ENCODE measurements at regions not wholly inside any gene's neighbourhood (a gene's known extent, or its start where the extent isn't known, plus 50 kb on each side); places are given as distances from the start of the nearest gene placed in this dataset.

- DNase-seq: no peak
Observed at GRCh38 chr20:10961651-10962288, 288.0 kb upstream of the JAG1 start.

- DNase-seq: no peak
Observed at GRCh38 chr20:10962937-10963336, 289.1 kb upstream of the JAG1 start.

- DNase-seq: no peak
Observed at GRCh38 chr20:10963717-10964266, 290.0 kb upstream of the JAG1 start.

- no peak for DNase-seq
Observed at GRCh38 chr20:10965936-10966470, 292.2 kb upstream of the JAG1 start.

- no peak for DNase-seq
Observed at GRCh38 chr20:10970109-10970508, 296.3 kb upstream of the JAG1 start.

- DNase-seq: no peak
Observed at GRCh38 chr20:10971096-10971495, 297.3 kb upstream of the JAG1 start.

GRCh38 chr20:10972219-10972860, 298.5 kb upstream of the JAG1 start:
- DNase-seq: no peak

GRCh38 chr20:10976051-10976450, 302.3 kb upstream of the JAG1 start:
- DNase-seq: no peak

- DNase-seq: no peak
Observed at GRCh38 chr20:10978019-10978702, 304.4 kb upstream of the JAG1 start.

GRCh38 chr20:10978713-10979112, 304.9 kb upstream of the JAG1 start:
- DNase-seq: no peak

- DNase-seq: no peak
Observed at GRCh38 chr20:10982692-10983091, 308.9 kb upstream of the JAG1 start.

GRCh38 chr20:10984294-10984693, 310.5 kb upstream of the JAG1 start:
- DNase-seq: no peak

GRCh38 chr20:10984913-10985312, 311.1 kb upstream of the JAG1 start:
- no peak for DNase-seq

- DNase-seq: no peak
Observed at GRCh38 chr20:10985536-10985935, 311.7 kb upstream of the JAG1 start.

GRCh38 chr20:10986586-10986985, 312.8 kb upstream of the JAG1 start:
- DNase-seq: no peak

- no peak for DNase-seq
Observed at GRCh38 chr20:10987651-10988383, 314.0 kb upstream of the JAG1 start.

GRCh38 chr20:10990625-10991382, 317.0 kb upstream of the JAG1 start:
- no peak for DNase-seq

GRCh38 chr20:10992731-10993130, 318.9 kb upstream of the JAG1 start:
- DNase-seq: no peak

GRCh38 chr20:10994991-10995700, 321.3 kb upstream of the JAG1 start:
- DNase-seq: no peak

- no peak for DNase-seq
Observed at GRCh38 chr20:10998476-10998875, 324.7 kb upstream of the JAG1 start.

GRCh38 chr20:11000416-11000815, 326.6 kb upstream of the JAG1 start:
- DNase-seq: no peak

GRCh38 chr20:11001302-11001701, 327.5 kb upstream of the JAG1 start:
- DNase-seq: no peak
